ENCODE measurements at regions not wholly inside any gene's neighbourhood (a gene's known extent, or its start where the extent isn't known, plus 50 kb on each side); places are given as distances from the start of the nearest gene placed in this dataset.

DNA sequence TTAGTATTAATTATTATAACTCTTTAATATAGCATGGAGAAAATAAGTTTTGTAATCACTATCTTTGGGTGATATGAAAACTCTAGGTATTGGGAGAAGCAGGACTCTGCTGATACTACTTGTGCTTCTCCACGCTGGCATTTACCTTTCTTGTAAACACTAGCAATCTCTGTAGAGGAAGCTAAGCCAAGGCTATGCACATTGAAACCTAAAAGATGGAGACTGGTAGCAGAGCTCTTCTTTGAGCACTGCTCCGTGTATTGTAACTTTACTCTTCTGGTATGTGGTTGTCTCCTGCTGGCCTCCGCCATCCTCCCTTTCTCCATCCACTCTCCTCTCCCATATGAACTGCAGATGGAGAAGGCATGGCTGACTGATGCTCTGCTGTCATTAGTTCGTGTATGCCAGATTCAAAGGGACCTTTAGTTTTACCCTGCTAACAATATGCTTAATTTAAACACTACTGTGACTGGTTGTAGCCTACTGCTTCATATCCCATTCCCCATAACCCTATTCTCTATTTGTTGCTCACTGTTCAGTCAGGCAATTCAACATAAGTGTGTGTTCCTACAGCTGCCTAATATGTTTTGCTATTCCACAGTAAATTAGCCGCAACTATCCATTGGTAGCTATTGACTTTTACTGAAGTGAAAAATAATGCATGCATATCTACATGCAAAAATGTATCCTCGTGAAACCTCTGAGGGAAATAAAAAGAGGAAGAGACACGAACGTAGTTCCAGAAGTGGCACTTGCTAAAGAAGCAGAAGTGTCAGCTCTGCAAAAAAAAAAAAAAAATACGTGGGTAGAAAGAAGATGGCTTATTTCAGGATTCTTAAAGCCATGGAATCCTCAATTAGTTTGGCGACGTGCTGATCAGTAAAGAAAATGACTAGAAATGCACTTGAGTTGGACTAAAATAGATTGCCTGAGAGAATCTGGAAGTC lies 55.6 kb upstream of the CCSER1 start:
- no peaks in the 10 kb centered on the region for H3K9me3 ChIP-seq (ENCODE audit: control insufficient read depth, insufficient read depth, low read depth, low read length)
- POLR2A ChIA-PET, result no interaction called here
- CTCF ChIA-PET, result no interaction called here

DNA sequence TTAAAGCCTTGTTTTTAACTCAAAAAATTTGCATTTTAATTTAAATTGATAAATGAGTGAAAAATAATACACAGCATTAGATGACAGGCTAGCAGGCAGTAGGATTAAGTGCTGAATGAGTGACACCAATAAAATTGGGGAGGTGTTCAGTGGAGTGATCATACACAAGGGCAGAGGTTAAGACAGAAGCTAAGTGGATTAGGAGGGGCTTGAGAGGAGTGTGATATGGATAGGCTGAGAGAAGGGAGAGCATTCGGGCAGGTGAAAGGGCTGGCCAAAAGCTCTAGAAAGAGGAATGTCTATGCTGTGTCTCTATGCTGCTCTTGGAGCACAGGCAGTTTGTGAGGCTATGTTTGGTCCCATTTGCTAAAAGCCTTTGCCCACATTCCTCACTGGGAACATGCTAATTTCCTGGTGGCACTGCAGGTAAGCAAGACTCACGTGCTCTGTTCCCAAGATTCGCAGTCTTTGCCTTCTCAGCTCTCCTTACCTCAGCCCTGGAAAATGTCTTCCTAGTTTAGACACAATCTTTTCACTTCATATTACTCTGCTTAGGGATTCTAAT lies 52.8 kb upstream of the CCSER1 start:
- Histone ChIP-seq H3K27ac (ENCODE audit: extremely low read depth, low read depth, low read length) (no peak overlapping the region), H3K4me3 (ENCODE audit: low read depth, low read length) (no peak overlapping the region), H3K9me3 (ENCODE audit: control insufficient read depth, insufficient read depth, low read depth, low read length) (no peaks in the 10 kb centered on the region), H3K36me3 (ENCODE audit: control insufficient read depth in 2 of 2, insufficient read depth in 1 of 2, low read length in 2 of 2) (no peaks in the 10 kb centered on the region), H3K4me1 (ENCODE audit: control insufficient read depth, insufficient read depth, low read length) (0 out of 2 replicates have a peak, but pooled peaks cover 2% of the 10 kb centered on the region)
- POLR2A ChIA-PET, result no interaction called here
- CTCF ChIA-PET, result no interaction called here
- no peak for TF ChIP-seq KLF10 (tag by site-specific recombination; IDR thresholded peaks at IDR 0.05)
- TF ChIP-seq ZNF658 (tag by site-specific recombination; IDR thresholded peaks at IDR 0.05), result no peak
- TF ChIP-seq PRDM1 (tag by site-specific recombination; IDR thresholded peaks at IDR 0.05), result no peak
- no peak for TF ChIP-seq RBAK (tag by site-specific recombination; IDR thresholded peaks at IDR 0.05)
- TF ChIP-seq ZSCAN16 (tag by site-specific recombination; IDR thresholded peaks at IDR 0.05), result no peak
- TF ChIP-seq HOXC10 (CRISPR knock-in tag; IDR thresholded peaks at IDR 0.05), result no peak
- no peak for TF ChIP-seq ZNF510 (tag by site-specific recombination; IDR thresholded peaks at IDR 0.05; ENCODE audit: insufficient replicate concordance)
- TF ChIP-seq ZNF335 (tag by site-specific recombination; conservative IDR thresholded peaks at IDR 0.05), result no peak
- no peak for TF ChIP-seq IKZF3 (tag by site-specific recombination; IDR thresholded peaks at IDR 0.05)
- no peak for TF ChIP-seq ZNF76 (tag by site-specific recombination; IDR thresholded peaks at IDR 0.05; ENCODE audit: borderline replicate concordance, low read depth)
- TF ChIP-seq, protein P1, sequence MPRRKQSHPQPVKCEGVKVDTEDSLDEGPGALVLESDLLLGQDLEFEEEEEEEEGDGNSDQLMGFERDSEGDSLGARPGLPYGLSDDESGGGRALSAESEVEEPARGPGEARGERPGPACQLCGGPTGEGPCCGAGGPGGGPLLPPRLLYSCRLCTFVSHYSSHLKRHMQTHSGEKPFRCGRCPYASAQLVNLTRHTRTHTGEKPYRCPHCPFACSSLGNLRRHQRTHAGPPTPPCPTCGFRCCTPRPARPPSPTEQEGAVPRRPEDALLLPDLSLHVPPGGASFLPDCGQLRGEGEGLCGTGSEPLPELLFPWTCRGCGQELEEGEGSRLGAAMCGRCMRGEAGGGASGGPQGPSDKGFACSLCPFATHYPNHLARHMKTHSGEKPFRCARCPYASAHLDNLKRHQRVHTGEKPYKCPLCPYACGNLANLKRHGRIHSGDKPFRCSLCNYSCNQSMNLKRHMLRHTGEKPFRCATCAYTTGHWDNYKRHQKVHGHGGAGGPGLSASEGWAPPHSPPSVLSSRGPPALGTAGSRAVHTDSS (tag by site-specific recombination; IDR thresholded peaks at IDR 0.05), result no peak
- TF ChIP-seq ZNF701 (tag by site-specific recombination; IDR thresholded peaks at IDR 0.05), result no peak
- TF ChIP-seq ZNF626 (tag by site-specific recombination; IDR thresholded peaks at IDR 0.05), result no peak
- TF ChIP-seq, protein P2, sequence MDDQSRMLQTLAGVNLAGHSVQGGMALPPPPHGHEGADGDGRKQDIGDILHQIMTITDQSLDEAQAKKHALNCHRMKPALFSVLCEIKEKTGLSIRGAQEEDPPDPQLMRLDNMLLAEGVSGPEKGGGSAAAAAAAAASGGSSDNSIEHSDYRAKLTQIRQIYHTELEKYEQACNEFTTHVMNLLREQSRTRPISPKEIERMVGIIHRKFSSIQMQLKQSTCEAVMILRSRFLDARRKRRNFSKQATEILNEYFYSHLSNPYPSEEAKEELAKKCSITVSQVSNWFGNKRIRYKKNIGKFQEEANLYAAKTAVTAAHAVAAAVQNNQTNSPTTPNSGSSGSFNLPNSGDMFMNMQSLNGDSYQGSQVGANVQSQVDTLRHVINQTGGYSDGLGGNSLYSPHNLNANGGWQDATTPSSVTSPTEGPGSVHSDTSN (CRISPR knock-in tag; IDR thresholded peaks at IDR 0.05), result no peak

More for the DNA sequence above, 55.6 kb upstream of the CCSER1 start:
- H3K4me3 ChIP-seq (ENCODE audit: low read depth, low read length), result no peak overlapping the region
- H3K4me1 ChIP-seq (ENCODE audit: control insufficient read depth, insufficient read depth, low read length), result 0 out of 2 replicates have a peak, but pooled peaks cover 2% of the 10 kb centered on the region
- no peaks in the 10 kb centered on the region for H3K36me3 ChIP-seq (ENCODE audit: control insufficient read depth in 2 of 2, insufficient read depth in 1 of 2, low read length in 2 of 2)
- no peak overlapping the region for H3K27ac ChIP-seq (ENCODE audit: extremely low read depth, low read depth, low read length)
- TF ChIP-seq, protein P3, sequence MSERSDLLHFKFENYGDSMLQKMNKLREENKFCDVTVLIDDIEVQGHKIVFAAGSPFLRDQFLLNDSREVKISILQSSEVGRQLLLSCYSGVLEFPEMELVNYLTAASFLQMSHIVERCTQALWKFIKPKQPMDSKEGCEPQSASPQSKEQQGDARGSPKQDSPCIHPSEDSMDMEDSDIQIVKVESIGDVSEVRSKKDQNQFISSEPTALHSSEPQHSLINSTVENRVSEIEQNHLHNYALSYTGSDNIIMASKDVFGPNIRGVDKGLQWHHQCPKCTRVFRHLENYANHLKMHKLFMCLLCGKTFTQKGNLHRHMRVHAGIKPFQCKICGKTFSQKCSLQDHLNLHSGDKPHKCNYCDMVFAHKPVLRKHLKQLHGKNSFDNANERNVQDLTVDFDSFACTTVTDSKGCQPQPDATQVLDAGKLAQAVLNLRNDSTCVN (tag by site-specific recombination; optimal IDR thresholded peaks at IDR 0.05), result no peak
- TF ChIP-seq ZNF629 (tag by site-specific recombination; IDR thresholded peaks at IDR 0.05), result no peak
- TF ChIP-seq ZNF174 (tag by site-specific recombination; IDR thresholded peaks at IDR 0.05), result no peak
- TF ChIP-seq, protein P4, sequence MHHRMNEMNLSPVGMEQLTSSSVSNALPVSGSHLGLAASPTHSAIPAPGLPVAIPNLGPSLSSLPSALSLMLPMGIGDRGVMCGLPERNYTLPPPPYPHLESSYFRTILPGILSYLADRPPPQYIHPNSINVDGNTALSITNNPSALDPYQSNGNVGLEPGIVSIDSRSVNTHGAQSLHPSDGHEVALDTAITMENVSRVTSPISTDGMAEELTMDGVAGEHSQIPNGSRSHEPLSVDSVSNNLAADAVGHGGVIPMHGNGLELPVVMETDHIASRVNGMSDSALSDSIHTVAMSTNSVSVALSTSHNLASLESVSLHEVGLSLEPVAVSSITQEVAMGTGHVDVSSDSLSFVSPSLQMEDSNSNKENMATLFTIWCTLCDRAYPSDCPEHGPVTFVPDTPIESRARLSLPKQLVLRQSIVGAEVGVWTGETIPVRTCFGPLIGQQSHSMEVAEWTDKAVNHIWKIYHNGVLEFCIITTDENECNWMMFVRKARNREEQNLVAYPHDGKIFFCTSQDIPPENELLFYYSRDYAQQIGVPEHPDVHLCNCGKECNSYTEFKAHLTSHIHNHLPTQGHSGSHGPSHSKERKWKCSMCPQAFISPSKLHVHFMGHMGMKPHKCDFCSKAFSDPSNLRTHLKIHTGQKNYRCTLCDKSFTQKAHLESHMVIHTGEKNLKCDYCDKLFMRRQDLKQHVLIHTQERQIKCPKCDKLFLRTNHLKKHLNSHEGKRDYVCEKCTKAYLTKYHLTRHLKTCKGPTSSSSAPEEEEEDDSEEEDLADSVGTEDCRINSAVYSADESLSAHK (tag by site-specific recombination; IDR thresholded peaks at IDR 0.05), result no peak
- TF ChIP-seq, protein P5, sequence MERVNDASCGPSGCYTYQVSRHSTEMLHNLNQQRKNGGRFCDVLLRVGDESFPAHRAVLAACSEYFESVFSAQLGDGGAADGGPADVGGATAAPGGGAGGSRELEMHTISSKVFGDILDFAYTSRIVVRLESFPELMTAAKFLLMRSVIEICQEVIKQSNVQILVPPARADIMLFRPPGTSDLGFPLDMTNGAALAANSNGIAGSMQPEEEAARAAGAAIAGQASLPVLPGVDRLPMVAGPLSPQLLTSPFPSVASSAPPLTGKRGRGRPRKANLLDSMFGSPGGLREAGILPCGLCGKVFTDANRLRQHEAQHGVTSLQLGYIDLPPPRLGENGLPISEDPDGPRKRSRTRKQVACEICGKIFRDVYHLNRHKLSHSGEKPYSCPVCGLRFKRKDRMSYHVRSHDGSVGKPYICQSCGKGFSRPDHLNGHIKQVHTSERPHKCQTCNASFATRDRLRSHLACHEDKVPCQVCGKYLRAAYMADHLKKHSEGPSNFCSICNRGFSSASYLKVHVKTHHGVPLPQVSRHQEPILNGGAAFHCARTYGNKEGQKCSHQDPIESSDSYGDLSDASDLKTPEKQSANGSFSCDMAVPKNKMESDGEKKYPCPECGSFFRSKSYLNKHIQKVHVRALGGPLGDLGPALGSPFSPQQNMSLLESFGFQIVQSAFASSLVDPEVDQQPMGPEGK (tag by site-specific recombination; IDR thresholded peaks at IDR 0.05), result no peak
- TF ChIP-seq GLI2 (tag by site-specific recombination; IDR thresholded peaks at IDR 0.05; ENCODE audit: borderline replicate concordance, low read depth), result no peak
- TF ChIP-seq ZNF510 (tag by site-specific recombination; IDR thresholded peaks at IDR 0.05; ENCODE audit: insufficient replicate concordance), result no peak
- TF ChIP-seq ZBTB8A (tag by site-specific recombination; IDR thresholded peaks at IDR 0.05), result no peak
- TF ChIP-seq ZNF112 (tag by site-specific recombination; IDR thresholded peaks at IDR 0.05), result no peak
- TF ChIP-seq, protein P6, sequence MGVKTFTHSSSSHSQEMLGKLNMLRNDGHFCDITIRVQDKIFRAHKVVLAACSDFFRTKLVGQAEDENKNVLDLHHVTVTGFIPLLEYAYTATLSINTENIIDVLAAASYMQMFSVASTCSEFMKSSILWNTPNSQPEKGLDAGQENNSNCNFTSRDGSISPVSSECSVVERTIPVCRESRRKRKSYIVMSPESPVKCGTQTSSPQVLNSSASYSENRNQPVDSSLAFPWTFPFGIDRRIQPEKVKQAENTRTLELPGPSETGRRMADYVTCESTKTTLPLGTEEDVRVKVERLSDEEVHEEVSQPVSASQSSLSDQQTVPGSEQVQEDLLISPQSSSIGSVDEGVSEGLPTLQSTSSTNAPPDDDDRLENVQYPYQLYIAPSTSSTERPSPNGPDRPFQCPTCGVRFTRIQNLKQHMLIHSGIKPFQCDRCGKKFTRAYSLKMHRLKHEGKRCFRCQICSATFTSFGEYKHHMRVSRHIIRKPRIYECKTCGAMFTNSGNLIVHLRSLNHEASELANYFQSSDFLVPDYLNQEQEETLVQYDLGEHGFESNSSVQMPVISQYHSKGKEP (tag by site-specific recombination; IDR thresholded peaks at IDR 0.05), result no peak
